ENCODE measurements at regions not wholly inside any gene's neighbourhood (a gene's known extent, or its start where the extent isn't known, plus 50 kb on each side); places are given as distances from the start of the nearest gene placed in this dataset.

DNA sequence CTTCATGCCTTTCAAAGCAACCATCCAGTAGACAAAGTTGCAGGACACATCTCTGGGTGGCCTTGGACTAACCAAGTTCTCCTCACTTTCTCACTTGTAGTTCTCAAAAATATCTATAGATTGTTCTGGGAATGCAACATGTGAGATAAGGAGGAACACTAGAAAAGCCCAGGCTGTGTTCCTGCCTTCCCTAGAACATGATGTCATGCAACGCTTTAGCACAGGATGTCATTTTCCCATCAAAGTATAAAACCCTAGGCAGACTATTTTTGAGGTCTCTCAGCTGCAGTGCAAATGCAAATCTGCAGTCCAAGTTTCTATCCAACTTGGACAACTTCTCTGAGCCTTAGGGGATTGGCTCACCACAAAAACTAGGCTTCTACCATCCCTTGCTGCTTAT lies 78.8 kb upstream of the PCDH7 start:
- TF ChIP-seq, protein P1, sequence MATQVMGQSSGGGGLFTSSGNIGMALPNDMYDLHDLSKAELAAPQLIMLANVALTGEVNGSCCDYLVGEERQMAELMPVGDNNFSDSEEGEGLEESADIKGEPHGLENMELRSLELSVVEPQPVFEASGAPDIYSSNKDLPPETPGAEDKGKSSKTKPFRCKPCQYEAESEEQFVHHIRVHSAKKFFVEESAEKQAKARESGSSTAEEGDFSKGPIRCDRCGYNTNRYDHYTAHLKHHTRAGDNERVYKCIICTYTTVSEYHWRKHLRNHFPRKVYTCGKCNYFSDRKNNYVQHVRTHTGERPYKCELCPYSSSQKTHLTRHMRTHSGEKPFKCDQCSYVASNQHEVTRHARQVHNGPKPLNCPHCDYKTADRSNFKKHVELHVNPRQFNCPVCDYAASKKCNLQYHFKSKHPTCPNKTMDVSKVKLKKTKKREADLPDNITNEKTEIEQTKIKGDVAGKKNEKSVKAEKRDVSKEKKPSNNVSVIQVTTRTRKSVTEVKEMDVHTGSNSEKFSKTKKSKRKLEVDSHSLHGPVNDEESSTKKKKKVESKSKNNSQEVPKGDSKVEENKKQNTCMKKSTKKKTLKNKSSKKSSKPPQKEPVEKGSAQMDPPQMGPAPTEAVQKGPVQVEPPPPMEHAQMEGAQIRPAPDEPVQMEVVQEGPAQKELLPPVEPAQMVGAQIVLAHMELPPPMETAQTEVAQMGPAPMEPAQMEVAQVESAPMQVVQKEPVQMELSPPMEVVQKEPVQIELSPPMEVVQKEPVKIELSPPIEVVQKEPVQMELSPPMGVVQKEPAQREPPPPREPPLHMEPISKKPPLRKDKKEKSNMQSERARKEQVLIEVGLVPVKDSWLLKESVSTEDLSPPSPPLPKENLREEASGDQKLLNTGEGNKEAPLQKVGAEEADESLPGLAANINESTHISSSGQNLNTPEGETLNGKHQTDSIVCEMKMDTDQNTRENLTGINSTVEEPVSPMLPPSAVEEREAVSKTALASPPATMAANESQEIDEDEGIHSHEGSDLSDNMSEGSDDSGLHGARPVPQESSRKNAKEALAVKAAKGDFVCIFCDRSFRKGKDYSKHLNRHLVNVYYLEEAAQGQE (IDR thresholded peaks at IDR 0.05; ENCODE audit: low read depth), result no peak
- TF ChIP-seq EGR1 (IDR thresholded peaks at IDR 0.05), result no peak
- no peak for TF ChIP-seq EP300 (IDR thresholded peaks at IDR 0.05; ENCODE audit: borderline replicate concordance)
- TF ChIP-seq CREB1 (IDR thresholded peaks at IDR 0.05; ENCODE audit: low read depth), result no peak
- TF ChIP-seq YY1 (IDR thresholded peaks at IDR 0.05; ENCODE audit: low read depth), result no peak

Data from Ishikawa (cell line).